COR-L47 (cell line): ENCODE measurements at regions not wholly inside any gene's neighbourhood (a gene's known extent, or its start where the extent isn't known, plus 50 kb on each side); places are given as distances from the start of the nearest gene placed in this dataset.

Source experiments
- DNase-seq: peaks from one replicate; lab custom pipeline; 2025; lab: John Stamatoyannopoulos, UW

DNA sequence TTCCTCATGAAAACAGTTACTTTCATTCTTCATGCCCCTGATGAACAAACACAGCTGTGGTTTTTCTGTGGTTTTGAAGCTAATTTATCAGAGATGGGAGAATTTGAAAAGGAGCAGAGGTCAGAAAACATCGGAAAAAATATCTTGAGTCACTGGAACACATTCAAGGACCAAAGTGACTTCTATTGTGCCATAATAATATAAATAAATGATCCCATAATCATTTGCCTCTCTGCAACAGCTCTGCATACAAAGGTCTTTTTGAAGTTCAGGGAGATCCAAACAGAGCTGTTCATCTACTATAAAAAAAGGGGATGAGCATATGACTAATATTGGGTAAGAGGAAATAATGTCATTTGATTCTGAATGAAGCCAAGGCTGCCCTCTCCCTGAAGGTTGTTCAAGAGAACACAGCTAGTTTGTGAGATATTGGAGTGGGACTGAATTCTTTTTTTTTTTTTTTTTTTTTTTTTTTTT is 201.3 kb upstream of the GALNT5 start:
- no peak for DNase-seq

GRCh38 chr2:157058161-157058560 is 199.3 kb upstream of the GALNT5 start:
- DNase-seq, result no peak

- no peak for DNase-seq
Observed at GRCh38 chr2:157059036-157059435, 198.5 kb upstream of the GALNT5 start.

- DNase-seq, result no peak
Observed at GRCh38 chr2:157061799-157062198, 195.7 kb upstream of the GALNT5 start.

DNA sequence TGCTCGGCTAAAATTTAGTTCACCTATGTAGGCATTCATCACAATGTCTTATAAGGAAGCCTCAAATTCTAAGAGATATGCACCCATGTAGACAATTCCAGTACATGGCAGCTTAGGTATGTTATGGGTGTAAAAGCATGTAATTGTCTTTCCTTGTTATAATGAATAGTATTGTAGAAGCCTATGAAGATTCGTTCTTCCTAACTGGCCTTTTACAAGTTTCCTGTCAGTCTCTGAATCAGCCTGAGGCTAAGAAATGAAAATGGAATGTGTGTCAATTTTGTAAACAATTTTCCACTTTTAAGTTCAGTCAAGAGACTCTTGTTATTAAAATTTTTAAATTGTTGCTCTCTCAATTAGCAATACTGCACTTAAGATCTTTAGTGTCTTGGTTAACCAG is 189.9 kb upstream of the GALNT5 start:
- no peak for DNase-seq

DNA sequence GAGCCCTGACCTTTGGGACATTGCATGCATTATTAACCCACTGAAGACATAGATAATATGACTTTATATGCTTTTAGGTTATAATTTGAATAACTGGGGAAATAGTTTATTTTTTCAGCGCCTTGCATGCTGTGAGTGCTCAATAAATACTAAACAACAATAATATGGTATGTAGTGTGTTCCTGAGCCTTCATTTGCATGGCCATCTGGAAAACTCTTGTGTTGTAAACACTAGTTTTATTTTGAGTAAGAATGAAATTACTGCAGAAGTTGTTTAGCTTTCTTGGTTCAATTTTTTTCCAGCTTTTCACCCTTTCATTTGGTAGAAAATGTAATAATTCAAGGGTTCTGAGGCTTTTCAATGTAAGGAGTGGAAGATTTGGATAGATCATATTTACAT is 189.3 kb upstream of the GALNT5 start:
- DNase-seq, result no peak

DNA sequence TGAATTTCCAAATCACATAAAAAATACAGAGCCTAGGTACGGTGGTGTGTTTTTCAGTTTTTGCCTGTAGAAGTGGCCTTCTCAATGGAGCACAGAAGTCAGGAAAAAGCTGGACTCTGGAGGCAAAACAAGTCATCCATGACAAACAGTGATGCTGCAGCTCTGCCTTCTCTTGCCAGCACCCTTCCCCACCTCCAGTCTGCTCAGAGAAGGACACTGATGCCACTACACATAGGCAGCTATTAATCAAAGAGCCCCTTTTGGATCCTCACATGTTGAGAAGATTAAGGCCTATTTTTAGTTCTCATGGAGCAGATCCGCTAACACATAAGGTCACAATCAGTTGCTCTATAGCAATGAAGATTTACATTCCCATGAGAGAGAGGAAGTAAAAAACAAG is 181.6 kb upstream of the GALNT5 start:
- no peak for DNase-seq

- DNase-seq, result no peak
Observed at GRCh38 chr2:157076526-157077161, 180.9 kb upstream of the GALNT5 start.

DNA sequence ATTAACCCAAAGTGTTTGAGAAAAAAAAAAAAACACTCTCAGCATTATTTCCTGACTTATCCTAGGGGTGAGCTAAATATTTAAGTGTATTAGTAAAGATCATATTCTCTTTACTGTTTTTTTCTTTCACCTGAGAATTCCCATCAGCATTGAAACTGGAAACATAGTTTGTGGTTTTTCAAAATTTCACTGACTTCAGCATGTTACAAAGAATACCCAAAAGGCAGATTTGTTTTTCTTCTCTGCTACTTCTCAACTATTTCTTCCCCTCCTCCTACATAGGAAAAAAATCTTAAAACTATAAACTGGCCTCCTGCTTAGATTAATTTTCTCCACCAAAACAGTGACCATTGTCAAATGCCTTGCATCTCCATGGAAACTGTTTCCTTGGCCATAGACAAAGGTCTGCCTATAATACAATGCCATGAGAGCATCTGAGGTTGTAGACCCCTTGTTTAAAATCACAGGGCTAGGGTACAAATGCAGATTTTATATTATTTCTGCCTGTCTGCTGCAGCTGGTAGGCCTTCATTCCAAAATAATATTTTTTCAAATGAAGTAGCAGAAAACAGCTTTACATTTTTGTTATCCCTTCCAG is 179.7 kb upstream of the GALNT5 start:
- DNase-seq, result no peak

DNA sequence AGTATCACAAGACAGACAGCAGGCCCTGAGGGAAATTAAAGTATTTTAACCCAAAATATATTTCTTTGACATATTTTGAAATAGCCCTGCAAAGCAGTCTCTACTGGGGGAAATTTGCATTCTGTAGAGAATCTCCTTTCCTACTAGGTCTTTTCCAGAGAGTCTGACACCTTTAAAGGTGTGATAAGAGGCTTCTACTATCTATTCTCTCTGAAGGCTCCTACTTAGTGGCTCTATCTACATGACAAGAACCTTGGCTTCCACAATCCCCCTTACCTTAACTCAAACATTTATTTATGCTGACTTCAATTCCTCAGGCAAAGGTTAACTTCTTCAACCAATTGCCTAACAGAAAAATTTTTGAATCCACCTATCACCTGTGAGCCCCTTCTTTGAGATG is 174.6 kb upstream of the GALNT5 start:
- DNase-seq, result no peak

DNA sequence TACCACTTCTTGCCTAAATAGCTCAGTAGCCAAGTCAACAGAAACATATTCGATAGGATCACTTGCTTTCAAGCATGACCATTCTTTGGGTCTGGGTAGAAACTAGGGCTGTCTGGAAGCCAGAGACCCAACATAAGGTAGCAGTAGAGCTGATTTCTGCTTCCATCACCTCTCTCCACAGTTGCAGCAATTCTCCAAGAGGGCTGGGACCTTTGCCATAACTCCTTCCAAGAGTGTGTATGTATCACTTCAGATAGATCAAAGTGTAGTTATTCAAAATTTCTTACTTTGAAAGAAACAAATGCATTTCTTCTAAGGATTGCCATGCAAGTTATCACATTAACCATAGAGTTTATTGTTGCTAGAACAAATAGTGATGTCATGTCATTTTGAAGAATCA is 172.0 kb upstream of the GALNT5 start:
- DNase-seq, result no peak

DNA sequence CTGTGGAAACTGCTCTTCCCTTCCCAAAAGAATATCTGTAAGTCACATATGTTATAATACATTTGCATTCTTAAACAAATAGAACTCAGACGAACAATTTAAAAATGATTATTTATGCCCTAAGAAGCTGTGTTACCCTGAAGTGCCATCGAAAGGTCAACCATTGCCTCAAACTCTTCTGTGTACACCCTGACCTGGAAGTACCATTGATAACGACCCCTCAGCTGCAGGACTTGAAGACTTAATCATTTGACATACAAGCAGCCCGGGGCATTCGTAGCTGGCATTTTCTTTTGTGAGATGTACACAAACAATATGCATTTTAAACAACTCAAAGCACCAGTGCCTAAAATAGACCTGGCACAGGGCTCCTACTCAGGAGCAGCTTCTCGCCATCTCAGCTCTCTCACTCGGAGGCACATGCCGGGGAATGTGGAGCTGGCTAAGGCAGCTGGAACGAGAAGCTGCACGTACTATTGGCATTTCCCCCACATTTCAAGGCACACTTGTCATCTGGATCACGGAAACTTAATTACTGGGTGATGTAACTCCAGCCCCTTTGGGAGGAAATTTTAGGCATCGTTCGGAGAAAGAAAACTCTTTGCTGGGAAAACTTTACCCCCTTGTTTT is 170.0 kb upstream of the GALNT5 start:
- DNase-seq, result no peak

- DNase-seq, result no peak
Observed at GRCh38 chr2:157093666-157094065, 163.8 kb upstream of the GALNT5 start.

DNA sequence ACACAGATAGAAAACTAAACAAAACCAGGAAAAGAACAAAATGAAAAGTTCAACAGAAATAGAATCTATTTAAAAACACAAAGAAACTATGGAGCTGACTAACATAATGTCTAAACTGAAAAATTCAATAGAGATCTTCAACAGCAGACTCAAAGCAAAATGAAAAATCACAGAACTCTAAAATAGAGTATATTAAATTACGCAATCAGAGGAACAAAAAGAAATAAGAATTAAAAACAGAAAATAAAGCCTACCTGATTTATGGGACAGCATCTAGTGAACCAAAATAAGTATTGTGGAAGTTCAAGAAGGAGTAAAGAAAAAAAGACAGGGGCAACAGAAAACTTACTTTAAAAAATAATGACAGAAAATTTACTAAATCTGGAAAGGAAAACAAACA is 152.1 kb upstream of the GALNT5 start:
- no peak for DNase-seq

DNA sequence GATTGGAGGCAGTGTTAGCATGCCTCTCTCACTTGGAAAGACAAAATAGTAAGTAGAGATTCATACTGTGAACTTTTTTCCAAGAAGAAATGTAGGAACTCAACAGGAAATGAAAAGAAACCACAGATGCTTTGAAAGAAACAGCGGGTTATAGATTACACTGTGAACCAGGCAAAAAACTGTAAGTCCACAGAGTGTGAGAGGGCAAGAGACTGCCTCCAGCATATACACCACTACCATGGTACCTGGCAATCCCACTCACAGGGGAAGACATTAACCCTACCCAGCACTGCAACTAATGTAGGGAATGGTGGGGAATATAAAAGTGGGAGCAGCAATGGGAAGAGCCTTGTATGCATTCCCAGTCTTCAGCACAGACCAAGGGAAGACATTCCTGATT is 150.6 kb upstream of the GALNT5 start:
- DNase-seq, result no peak

GRCh38 chr2:157107460-157107859 is 150.0 kb upstream of the GALNT5 start:
- no peak for DNase-seq

- DNase-seq, result peak; percentile 84
Observed at GRCh38 chr2:157107877-157108276, 149.6 kb upstream of the GALNT5 start.

- no peak for DNase-seq
Observed at GRCh38 chr2:157122776-157123175, 134.7 kb upstream of the GALNT5 start.

DNA sequence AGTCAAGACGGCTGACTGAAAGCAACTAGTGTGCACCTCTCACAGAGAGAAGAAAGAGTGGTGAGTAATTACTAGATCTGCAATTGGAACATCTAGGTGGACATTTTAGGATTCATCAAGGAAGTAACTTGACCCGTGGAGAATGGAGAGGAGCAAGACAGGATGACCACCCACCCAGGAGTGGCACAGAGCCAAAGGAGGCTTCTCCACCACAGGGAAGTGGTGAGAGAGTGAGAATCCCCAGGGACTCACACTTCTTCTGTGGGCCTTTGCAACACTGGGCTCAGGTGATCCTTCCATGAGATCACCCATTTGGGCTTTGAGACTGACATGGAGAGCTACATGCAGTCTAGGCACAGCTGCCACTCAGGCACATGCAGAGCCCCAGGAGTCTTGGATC is 132.8 kb upstream of the GALNT5 start:
- no peak for DNase-seq

- no peak for DNase-seq
Observed at GRCh38 chr2:157125685-157126084, 131.8 kb upstream of the GALNT5 start.

GRCh38 chr2:157127249-157128012 is 130.1 kb upstream of the GALNT5 start:
- no peak for DNase-seq

- no peak for DNase-seq
Observed at GRCh38 chr2:157143901-157144300, 113.6 kb upstream of the GALNT5 start.

DNA sequence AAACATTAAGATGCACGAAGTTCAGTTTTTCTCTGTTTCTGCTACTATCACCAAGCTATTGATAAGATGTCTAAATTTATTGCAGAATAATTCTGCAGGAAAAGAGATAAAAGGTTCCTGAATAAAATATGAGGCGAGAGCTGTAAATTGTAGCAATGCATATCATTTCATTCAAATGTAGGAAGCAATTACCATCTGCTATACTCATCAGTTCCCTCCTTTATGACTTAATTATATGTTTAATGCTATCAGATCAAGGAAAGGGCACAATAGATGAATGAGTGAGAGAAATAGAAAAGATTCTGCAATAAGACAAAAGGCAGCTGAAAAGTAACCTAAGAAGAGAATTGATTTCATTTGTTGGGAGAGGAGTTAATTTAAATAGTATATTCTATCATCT is 108.2 kb upstream of the GALNT5 start:
- peak; percentile 10 for DNase-seq
